ENCODE measurements at regions not wholly inside any gene's neighbourhood (a gene's known extent, or its start where the extent isn't known, plus 50 kb on each side); places are given as distances from the start of the nearest gene placed in this dataset.

GRCh38 chr12:78799649-78800048 is 64.9 kb upstream of the SYT1 start:
- Mint-ChIP-seq H3K36me3 (peaks cover 3% of the 10 kb centered on the region), H3K27ac (no peak overlapping the region), H3K27me3 (ENCODE audit: low read depth) (no peaks in the 10 kb centered on the region), H3K4me1 (no peaks in the 10 kb centered on the region), H3K9me3 (peaks cover 12% of the 10 kb centered on the region), H3K4me3 (no peak overlapping the region)
- no peak for TF ChIP-seq CTCF (IDR thresholded peaks at IDR 0.05; ENCODE audit: unreplicated experiment)
- no peak for DNase-seq (ENCODE audit: low spot score in 2 of 2, unreplicated experiment in 2 of 2)

GRCh38 chr12:78802593-78802992 is 62.0 kb upstream of the SYT1 start:
- no peaks in the 10 kb centered on the region for H3K27me3 Mint-ChIP-seq (ENCODE audit: low read depth)
- no peak overlapping the region for H3K4me3 Mint-ChIP-seq
- no peaks in the 10 kb centered on the region for H3K36me3 Mint-ChIP-seq
- H3K9me3 Mint-ChIP-seq, result no peaks in the 10 kb centered on the region
- no peak overlapping the region for H3K27ac Mint-ChIP-seq
- TF ChIP-seq CTCF (IDR thresholded peaks at IDR 0.05; ENCODE audit: unreplicated experiment), result no peak
- no peaks in the 10 kb centered on the region for H3K4me1 Mint-ChIP-seq
- DNase-seq (ENCODE audit: low spot score in 2 of 2, unreplicated experiment in 2 of 2), result no peak

- no peak for TF ChIP-seq CTCF (IDR thresholded peaks at IDR 0.05; ENCODE audit: unreplicated experiment)
- no peaks in the 10 kb centered on the region for H3K27me3 Mint-ChIP-seq (ENCODE audit: low read depth)
- H3K27ac Mint-ChIP-seq, result no peak overlapping the region
- DNase-seq (ENCODE audit: low spot score in 2 of 2, unreplicated experiment in 2 of 2), result no peak
- H3K4me1 Mint-ChIP-seq, result no peaks in the 10 kb centered on the region
- H3K9me3 Mint-ChIP-seq, result no peaks in the 10 kb centered on the region
- no peak overlapping the region for H3K4me3 Mint-ChIP-seq
- H3K36me3 Mint-ChIP-seq, result no peaks in the 10 kb centered on the region
These were observed 60.3 kb upstream of the SYT1 start for GRCh38 chr12:78804262-78804661.
